IPS-20b (cell line): ENCODE measurements at regions not wholly inside any gene's neighbourhood (a gene's known extent, or its start where the extent isn't known, plus 50 kb on each side); places are given as distances from the start of the nearest gene placed in this dataset.
"Not testable (repeated sequence)": the region's sequence is repeated elsewhere in the genome, so short reads cannot be mapped to it uniquely, and the experiment has no call there.

Experiments used
- H3K27ac ChIP-seq: one replicate; pipeline ENCODE4 v1.5.1; 2013; ENCODE audit warnings: low read length
- H3K27me3 ChIP-seq: 2 replicates; pipeline ENCODE4 v1.6.1; 2013; ENCODE audit warnings: mild to moderate bottlenecking, low read length, inconsistent platforms; ENCODE audit not compliant: insufficient read depth
- H3K36me3 ChIP-seq: 2 replicates; pipeline ENCODE4 v1.6.1; 2013; ENCODE audit warnings: low read depth, mild to moderate bottlenecking, inconsistent platforms, low read length, moderate library complexity; ENCODE audit not compliant: insufficient read depth
- H3K4me1 ChIP-seq: 2 replicates; pipeline ENCODE4 v1.6.1; 2013; ENCODE audit warnings: mild to moderate bottlenecking, control low read depth, inconsistent platforms, low read length, moderate library complexity; ENCODE audit not compliant: insufficient read depth
- H3K4me3 ChIP-seq: 2 replicates; pipeline ENCODE4 v1.5.1; 2013; ENCODE audit warnings: mild to moderate bottlenecking, low read length, inconsistent platforms
- H3K9ac ChIP-seq: 2 replicates; pipeline ENCODE4 v1.6.1; 2013; ENCODE audit warnings: low read depth, mild to moderate bottlenecking, inconsistent platforms, low read length, moderate library complexity
- H3K9me3 ChIP-seq: 2 replicates; pipeline ENCODE4 v1.6.1; 2013; ENCODE audit warnings: mild to moderate bottlenecking, low read depth, low read length, inconsistent platforms; ENCODE audit not compliant: insufficient read depth

GRCh38 chr13:110820322-110820721 is 94.5 kb downstream of the ANKRD10 start:
- no peaks in the 10 kb centered on the region for H3K4me1 ChIP-seq
- H3K9ac ChIP-seq: no peak overlapping the region
- no peak overlapping the region for H3K4me3 ChIP-seq
- H3K9me3 ChIP-seq: no peaks in the 10 kb centered on the region
- H3K27ac ChIP-seq: no peak overlapping the region
- no peaks in the 10 kb centered on the region for H3K36me3 ChIP-seq
- no peaks in the 10 kb centered on the region for H3K27me3 ChIP-seq

DNA sequence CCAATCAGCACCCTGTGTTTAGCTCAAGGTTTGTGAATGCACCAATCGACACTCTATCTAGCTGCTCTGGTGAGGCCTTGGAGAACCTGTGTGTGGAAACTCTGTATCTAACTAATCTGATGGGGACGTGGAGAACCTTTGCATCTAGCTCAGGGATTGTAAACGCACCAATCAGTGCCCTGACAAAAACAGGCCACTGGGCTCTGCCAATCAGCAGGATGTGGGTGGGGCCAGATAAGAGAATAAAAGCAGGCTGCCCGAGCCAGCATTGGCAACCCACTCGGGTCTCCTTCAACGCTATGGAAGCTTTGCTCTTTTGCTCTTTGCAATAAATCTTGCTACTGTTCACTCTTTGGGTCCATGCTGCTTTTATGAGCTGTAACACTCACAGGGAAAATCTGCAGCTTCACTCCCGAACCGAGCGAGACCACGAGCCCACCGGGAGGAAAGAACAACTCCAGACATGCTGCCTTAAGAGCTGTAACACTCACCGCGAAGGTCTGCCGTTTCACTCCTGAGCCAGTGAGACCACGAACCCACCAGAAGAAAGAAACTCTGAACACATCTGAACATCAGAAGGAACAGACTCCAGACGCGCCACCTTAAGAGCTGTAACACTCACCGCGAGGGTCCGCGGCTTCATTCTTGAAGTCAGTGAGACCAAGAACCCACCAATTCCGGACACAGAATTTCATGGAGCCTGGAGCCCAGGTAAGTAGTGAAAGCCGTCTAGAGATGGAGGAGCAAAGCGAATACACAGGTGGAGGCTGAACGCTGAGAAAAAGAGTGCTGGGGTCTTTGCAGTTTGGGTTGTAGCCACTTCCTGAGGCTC is 92.8 kb downstream of the ANKRD10 start:
- not testable (repeated sequence) for H3K4me1 ChIP-seq, H3K27me3 ChIP-seq

GRCh38 chr13:110822669-110822945 is 92.3 kb downstream of the ANKRD10 start:
- Histone ChIP-seq H3K4me3 (no peak overlapping the region), H3K4me1 (no peaks in the 10 kb centered on the region), H3K27me3 (no peaks in the 10 kb centered on the region), H3K27ac (no peak overlapping the region), H3K9me3 (no peaks in the 10 kb centered on the region), H3K9ac (no peak overlapping the region), H3K36me3 (no peaks in the 10 kb centered on the region)

More for the DNA sequence above, 92.8 kb downstream of the ANKRD10 start:
- H3K36me3 ChIP-seq, H3K4me3 ChIP-seq, H3K9me3 ChIP-seq, H3K9ac ChIP-seq, H3K27ac ChIP-seq: not testable (repeated sequence)

DNA sequence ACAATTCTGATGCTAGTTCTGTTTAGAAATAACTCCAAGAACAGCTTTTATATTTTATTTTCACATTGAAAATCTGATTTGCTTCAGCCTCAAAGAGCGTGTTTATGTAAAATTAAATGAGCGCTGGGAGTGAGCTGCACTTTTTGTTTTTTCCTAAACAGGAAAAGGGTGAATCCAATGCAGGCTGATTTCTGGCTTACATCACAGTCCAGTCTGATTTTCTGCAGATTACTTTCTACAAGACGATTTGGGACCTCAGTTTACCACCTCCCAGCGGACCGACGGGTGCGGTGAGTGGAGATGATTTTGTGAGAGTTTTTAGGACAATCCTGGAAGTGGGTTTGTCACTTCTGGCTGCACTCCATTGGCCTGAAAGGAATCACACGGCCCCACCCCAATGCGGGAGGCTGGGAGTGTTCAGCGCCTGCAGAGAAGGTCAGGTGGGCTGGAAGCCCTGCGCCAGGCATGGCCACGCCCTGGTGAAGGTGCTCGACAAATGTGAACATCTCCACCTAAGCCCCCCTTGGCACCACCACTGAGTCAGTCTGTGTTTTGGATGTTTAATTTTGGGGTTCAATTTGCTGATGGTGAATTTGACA is 90.1 kb downstream of the ANKRD10 start:
- Histone ChIP-seq H3K9me3 (no peaks in the 10 kb centered on the region), H3K4me1 (no peaks in the 10 kb centered on the region), H3K27ac (no peak overlapping the region), H3K36me3 (no peaks in the 10 kb centered on the region), H3K27me3 (no peaks in the 10 kb centered on the region), H3K9ac (no peak overlapping the region), H3K4me3 (no peak overlapping the region)

DNA sequence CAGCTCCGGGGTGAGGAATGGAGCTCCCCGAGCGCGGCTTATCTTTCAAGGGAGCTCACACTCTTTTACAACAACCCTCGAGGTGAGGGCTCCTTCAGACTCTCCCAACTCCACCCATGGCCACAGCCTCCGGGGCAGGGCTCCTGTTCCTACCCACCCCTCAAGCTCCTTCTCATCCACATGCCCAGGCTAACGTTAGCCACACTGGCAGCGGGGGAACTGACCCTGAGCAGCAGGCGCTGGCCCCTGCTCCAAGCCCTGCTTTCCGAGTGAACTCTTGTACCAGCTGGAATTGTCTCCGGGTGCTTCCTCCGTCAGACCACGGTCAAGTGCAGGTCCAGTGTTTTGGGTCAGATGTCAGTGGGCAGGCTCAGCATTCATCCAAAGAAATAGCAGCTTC is 89.4 kb downstream of the ANKRD10 start:
- H3K36me3 ChIP-seq: no peaks in the 10 kb centered on the region
- H3K4me3 ChIP-seq: no peak overlapping the region
- H3K9ac ChIP-seq: no peak overlapping the region
- H3K27ac ChIP-seq: no peak overlapping the region
- no peaks in the 10 kb centered on the region for H3K27me3 ChIP-seq
- no peaks in the 10 kb centered on the region for H3K4me1 ChIP-seq
- H3K9me3 ChIP-seq: no peaks in the 10 kb centered on the region

DNA sequence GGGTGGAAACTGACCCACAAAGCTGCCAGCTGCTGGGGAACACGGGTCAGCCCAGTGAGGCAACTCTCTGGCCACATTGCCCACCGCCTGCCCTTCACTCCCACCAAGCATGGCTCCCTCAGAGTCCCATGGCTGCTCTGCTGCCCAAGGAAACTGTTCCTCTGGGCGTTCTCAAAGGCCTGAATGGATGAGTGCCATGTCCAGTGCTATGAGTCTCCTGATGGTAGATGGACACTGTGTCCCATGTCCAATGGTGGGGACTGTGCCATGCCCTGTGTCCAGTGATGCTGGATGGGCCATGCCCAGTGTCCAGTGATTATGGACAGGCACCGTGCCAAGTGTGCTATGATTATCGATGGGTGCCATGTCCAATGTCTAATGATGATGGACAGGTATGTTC is 88.8 kb downstream of the ANKRD10 start:
- no peak overlapping the region for H3K27ac ChIP-seq
- no peaks in the 10 kb centered on the region for H3K27me3 ChIP-seq
- H3K4me1 ChIP-seq: no peaks in the 10 kb centered on the region
- H3K9ac ChIP-seq: no peak overlapping the region
- H3K4me3 ChIP-seq: no peak overlapping the region
- H3K9me3 ChIP-seq: no peaks in the 10 kb centered on the region
- H3K36me3 ChIP-seq: no peaks in the 10 kb centered on the region

DNA sequence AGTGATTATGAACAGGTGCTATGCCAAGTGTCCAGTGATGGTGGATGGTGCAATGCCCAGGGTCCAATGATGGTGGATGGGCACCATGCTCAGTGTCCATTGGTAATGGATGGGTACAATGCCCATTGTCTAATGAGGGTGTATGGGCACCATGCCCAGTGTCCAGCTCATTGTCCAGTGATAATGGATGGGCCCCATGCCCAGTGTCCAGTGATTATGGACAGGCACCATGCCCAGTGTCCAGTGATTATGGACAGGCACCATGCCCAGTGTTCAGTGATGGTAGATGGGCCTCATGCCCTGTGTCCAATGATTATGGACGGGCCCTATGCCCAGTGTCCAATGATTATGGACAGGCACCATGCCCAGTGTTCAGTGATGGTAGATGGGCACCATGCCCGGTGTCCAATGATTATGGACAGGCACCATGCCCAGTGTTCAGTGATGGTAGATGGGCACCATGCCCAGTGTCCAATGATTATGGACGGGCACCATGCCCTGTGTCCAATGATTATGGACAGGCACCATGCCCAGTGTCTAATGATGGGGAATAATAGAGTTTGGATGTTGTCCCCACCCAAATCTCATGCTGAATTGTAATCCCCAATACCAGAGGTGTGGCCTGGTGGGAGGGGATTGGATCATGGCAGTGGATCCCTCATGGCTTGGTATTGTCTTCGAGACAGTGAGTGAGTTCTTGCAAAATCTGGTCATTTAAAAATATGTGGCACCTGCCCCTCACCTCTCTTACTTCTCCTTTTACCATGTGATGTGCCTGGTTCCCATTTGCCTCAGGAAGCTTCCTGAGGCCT is 87.8 kb downstream of the ANKRD10 start:
- Histone ChIP-seq H3K9me3 (no peaks in the 10 kb centered on the region), H3K9ac (no peak overlapping the region), H3K4me1 (no peaks in the 10 kb centered on the region), H3K4me3 (no peak overlapping the region), H3K36me3 (no peaks in the 10 kb centered on the region), H3K27ac (no peak overlapping the region), H3K27me3 (no peaks in the 10 kb centered on the region)
